ENCODE measurements at regions not wholly inside any gene's neighbourhood (a gene's known extent, or its start where the extent isn't known, plus 50 kb on each side); places are given as distances from the start of the nearest gene placed in this dataset.

DNA sequence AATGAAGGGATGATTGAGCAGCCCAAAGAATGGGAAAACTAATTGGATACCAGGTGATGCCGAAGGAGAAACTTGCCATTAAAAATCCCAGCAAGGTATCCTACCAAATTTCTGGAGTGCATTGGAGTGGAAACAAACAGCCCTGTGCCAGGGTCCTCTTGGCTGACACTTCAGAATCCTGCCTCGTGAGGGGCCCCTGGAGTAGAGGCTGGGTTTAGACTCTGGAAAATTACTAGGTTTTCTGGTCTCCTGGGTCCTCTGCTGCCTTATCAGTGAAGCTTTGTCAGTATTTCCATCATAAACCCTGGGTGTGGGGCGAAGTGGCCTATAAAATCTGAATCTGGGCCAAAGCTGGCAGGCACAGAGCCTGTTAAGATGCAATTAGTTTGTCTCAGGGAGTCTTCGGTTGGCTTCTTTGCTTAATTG is 289.2 kb upstream of the USP24 start:
- Histone ChIP-seq H3K9me3 (ENCODE audit: control insufficient read depth, insufficient read depth, low read length) (no peaks in the 10 kb centered on the region), H3K4me3 (ENCODE audit: low read length) (no peak overlapping the region), H3K27me3 (ENCODE audit: control insufficient read depth, insufficient read depth, low read length) (peaks cover 2% of the 10 kb centered on the region), H3K36me3 (ENCODE audit: control insufficient read depth, insufficient read depth, low read length) (no peaks in the 10 kb centered on the region), H3K4me1 (ENCODE audit: control insufficient read depth, insufficient read depth, low read length) (no peaks in the 10 kb centered on the region), H3K27ac (ENCODE audit: low read length) (no peak overlapping the region)
- intact Hi-C loops (cut with micrococcal nuclease), result no loop called here
- Mint-ChIP-seq H3K4me3 (no peak overlapping the region), H3K27me3 (ENCODE audit: low read depth in 2 of 2) (peaks cover 24 to 49% of the 10 kb centered on the region in 2 donors), H3K9me3 (no peaks in the 10 kb centered on the region), H3K4me1 (no peaks in the 10 kb centered on the region), H3K27ac (no peak overlapping the region), H3K36me3 (no peaks in the 10 kb centered on the region)
- WGBS (ENCODE audit: insufficient coverage), result 84% methylated on average over 4 of the region's 4 CpGs
- TF ChIP-seq, protein P1, sequence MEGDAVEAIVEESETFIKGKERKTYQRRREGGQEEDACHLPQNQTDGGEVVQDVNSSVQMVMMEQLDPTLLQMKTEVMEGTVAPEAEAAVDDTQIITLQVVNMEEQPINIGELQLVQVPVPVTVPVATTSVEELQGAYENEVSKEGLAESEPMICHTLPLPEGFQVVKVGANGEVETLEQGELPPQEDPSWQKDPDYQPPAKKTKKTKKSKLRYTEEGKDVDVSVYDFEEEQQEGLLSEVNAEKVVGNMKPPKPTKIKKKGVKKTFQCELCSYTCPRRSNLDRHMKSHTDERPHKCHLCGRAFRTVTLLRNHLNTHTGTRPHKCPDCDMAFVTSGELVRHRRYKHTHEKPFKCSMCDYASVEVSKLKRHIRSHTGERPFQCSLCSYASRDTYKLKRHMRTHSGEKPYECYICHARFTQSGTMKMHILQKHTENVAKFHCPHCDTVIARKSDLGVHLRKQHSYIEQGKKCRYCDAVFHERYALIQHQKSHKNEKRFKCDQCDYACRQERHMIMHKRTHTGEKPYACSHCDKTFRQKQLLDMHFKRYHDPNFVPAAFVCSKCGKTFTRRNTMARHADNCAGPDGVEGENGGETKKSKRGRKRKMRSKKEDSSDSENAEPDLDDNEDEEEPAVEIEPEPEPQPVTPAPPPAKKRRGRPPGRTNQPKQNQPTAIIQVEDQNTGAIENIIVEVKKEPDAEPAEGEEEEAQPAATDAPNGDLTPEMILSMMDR (IDR thresholded peaks at IDR 0.05), result no peak
- no peak for ATAC-seq
- DNase-seq, result no peak

- intact Hi-C loops (cut with micrococcal nuclease), result no loop called here
- Mint-ChIP-seq H3K4me3 (no peak overlapping the region), H3K27me3 (ENCODE audit: low read depth in 2 of 2) (peaks cover 24 to 50% of the 10 kb centered on the region in 2 donors)
These were observed 288.6 kb upstream of the USP24 start for GRCh38 chr1:55503663-55504305.

GRCh38 chr1:55500601-55501000 is 285.4 kb upstream of the USP24 start:
- ATAC-seq (no peak), DNase-seq (no peak)
- no peaks in the 10 kb centered on the region for H3K4me1 Mint-ChIP-seq
- H3K9me3 Mint-ChIP-seq, result no peaks in the 10 kb centered on the region
- no peak overlapping the region for H3K27ac ChIP-seq (ENCODE audit: low read length)
- H3K9me3 ChIP-seq (ENCODE audit: control insufficient read depth, insufficient read depth, low read length), result no peaks in the 10 kb centered on the region
- 95% methylated on average over 6 of the region's 6 CpGs for WGBS (ENCODE audit: insufficient coverage)
- no peak overlapping the region for H3K4me3 Mint-ChIP-seq
- TF ChIP-seq, protein P1 (IDR thresholded peaks at IDR 0.05), result no peak
- H3K36me3 ChIP-seq (ENCODE audit: control insufficient read depth, insufficient read depth, low read length), result no peaks in the 10 kb centered on the region
- peaks cover 3% of the 10 kb centered on the region for H3K27me3 ChIP-seq (ENCODE audit: control insufficient read depth, insufficient read depth, low read length)
- H3K4me3 ChIP-seq (ENCODE audit: low read length), result no peak overlapping the region
- intact Hi-C loops (cut with micrococcal nuclease), result no loop called here
- no peak overlapping the region for H3K27ac Mint-ChIP-seq
- no peaks in the 10 kb centered on the region for H3K36me3 Mint-ChIP-seq
- H3K4me1 ChIP-seq (ENCODE audit: control insufficient read depth, insufficient read depth, low read length), result no peaks in the 10 kb centered on the region
- peaks cover 20 to 34% of the 10 kb centered on the region in 2 donors for H3K27me3 Mint-ChIP-seq (ENCODE audit: low read depth in 2 of 2)

More at GRCh38 chr1:55503663-55504305, 288.6 kb upstream of the USP24 start:
- no CpG with 5 or more reads among the region's 2 CpGs for WGBS (ENCODE audit: insufficient coverage)
- TF ChIP-seq, protein P1 (IDR thresholded peaks at IDR 0.05), result no peak
- H3K36me3 ChIP-seq (ENCODE audit: control insufficient read depth, insufficient read depth, low read length), result no peaks in the 10 kb centered on the region
- DNase-seq (no peak), ATAC-seq (no peak)
- H3K27ac Mint-ChIP-seq, result no peak overlapping the region
- no peaks in the 10 kb centered on the region for H3K9me3 Mint-ChIP-seq
- no peaks in the 10 kb centered on the region for H3K36me3 Mint-ChIP-seq
- H3K4me1 ChIP-seq (ENCODE audit: control insufficient read depth, insufficient read depth, low read length), result no peaks in the 10 kb centered on the region
- no peaks in the 10 kb centered on the region for H3K9me3 ChIP-seq (ENCODE audit: control insufficient read depth, insufficient read depth, low read length)
- no peaks in the 10 kb centered on the region for H3K4me1 Mint-ChIP-seq
- H3K4me3 ChIP-seq (ENCODE audit: low read length), result no peak overlapping the region
- no peak overlapping the region for H3K27ac ChIP-seq (ENCODE audit: low read length)
- peaks cover 3% of the 10 kb centered on the region for H3K27me3 ChIP-seq (ENCODE audit: control insufficient read depth, insufficient read depth, low read length)

GRCh38 chr1:55490547-55490946 is 275.4 kb upstream of the USP24 start:
- no peak overlapping the region for H3K4me3 ChIP-seq (ENCODE audit: low read length)
- H3K9me3 Mint-ChIP-seq, result no peaks in the 10 kb centered on the region
- no peaks in the 10 kb centered on the region for H3K36me3 Mint-ChIP-seq
- TF ChIP-seq, protein P1 (IDR thresholded peaks at IDR 0.05), result no peak
- H3K27ac Mint-ChIP-seq, result no peak overlapping the region
- no peak overlapping the region for H3K4me3 Mint-ChIP-seq
- no peaks in the 10 kb centered on the region for H3K4me1 Mint-ChIP-seq
- H3K27me3 Mint-ChIP-seq (ENCODE audit: low read depth in 2 of 2), result peaks cover 0 to 6% of the 10 kb centered on the region in 2 donors
- no peak overlapping the region for H3K27ac ChIP-seq (ENCODE audit: low read length)
- 86% methylated on average over 1 of the region's 1 CpG for WGBS (ENCODE audit: insufficient coverage)
- H3K27me3 ChIP-seq (ENCODE audit: control insufficient read depth, insufficient read depth, low read length), result no peaks in the 10 kb centered on the region
- H3K36me3 ChIP-seq (ENCODE audit: control insufficient read depth, insufficient read depth, low read length), result no peaks in the 10 kb centered on the region
- intact Hi-C loops (cut with micrococcal nuclease), result no loop called here
- DNase-seq, result no peak
- H3K4me1 ChIP-seq (ENCODE audit: control insufficient read depth, insufficient read depth, low read length), result no peaks in the 10 kb centered on the region
- H3K9me3 ChIP-seq (ENCODE audit: control insufficient read depth, insufficient read depth, low read length), result no peaks in the 10 kb centered on the region
- no peak for ATAC-seq
